Epithelial cell of esophagus (primary cell): ENCODE measurements at regions not wholly inside any gene's neighbourhood (a gene's known extent, or its start where the extent isn't known, plus 50 kb on each side); places are given as distances from the start of the nearest gene placed in this dataset.

ENCODE experiments used
- DNase-seq: peaks from one replicate; pipeline ENCODE4 v3.0.0; 2010; ENCODE audit warnings: low read depth
- H3K4me3 ChIP-seq: 2 replicates; pipeline ENCODE4 v1.5.1; 2011; ENCODE audit warnings: mild to moderate bottlenecking, low read length, control low read depth
- TF ChIP-seq, protein P1 (sequence below): IDR thresholded peaks from 2 replicates; pipeline ENCODE4 v1.5.1; 2011; ENCODE audit warnings: low read depth, mild to moderate bottlenecking, low read length, control low read depth, inconsistent platforms; ENCODE audit not compliant: insufficient read depth; ENCODE audit errors: missing control alignments

- H3K4me3 ChIP-seq: no peak overlapping the region
- TF ChIP-seq, protein P1, sequence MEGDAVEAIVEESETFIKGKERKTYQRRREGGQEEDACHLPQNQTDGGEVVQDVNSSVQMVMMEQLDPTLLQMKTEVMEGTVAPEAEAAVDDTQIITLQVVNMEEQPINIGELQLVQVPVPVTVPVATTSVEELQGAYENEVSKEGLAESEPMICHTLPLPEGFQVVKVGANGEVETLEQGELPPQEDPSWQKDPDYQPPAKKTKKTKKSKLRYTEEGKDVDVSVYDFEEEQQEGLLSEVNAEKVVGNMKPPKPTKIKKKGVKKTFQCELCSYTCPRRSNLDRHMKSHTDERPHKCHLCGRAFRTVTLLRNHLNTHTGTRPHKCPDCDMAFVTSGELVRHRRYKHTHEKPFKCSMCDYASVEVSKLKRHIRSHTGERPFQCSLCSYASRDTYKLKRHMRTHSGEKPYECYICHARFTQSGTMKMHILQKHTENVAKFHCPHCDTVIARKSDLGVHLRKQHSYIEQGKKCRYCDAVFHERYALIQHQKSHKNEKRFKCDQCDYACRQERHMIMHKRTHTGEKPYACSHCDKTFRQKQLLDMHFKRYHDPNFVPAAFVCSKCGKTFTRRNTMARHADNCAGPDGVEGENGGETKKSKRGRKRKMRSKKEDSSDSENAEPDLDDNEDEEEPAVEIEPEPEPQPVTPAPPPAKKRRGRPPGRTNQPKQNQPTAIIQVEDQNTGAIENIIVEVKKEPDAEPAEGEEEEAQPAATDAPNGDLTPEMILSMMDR: no peak
Observed at GRCh38 chr7:96784597-96784996, 75.0 kb upstream of the SEM1 start.

GRCh38 chr7:96786261-96786997 lies 76.8 kb upstream of the SEM1 start:
- H3K4me3 ChIP-seq: no peak overlapping the region
- TF ChIP-seq, protein P1: no peak
- peak; percentile 44 for DNase-seq

More at GRCh38 chr7:96784597-96784996, 75.0 kb upstream of the SEM1 start:
- DNase-seq: no peak

DNA sequence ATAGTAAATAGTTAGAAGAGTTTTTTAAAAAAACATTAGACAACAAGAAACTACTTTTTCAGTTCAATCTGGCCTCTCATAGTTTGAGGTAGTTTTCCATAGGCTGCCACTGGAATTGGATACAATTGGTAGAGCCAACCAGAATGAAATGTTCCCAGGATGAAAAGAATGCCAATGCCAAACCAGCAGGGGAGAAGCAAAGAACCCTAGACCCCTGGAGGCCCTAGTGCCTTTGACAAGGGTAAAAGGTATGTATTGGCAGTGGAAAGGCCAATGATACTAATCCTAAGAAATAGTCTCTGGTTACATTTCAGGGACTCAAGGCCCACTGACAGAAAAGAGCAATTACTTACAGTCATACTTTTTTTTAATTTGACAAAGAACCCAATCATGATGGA lies 77.4 kb upstream of the SEM1 start:
- no peak for DNase-seq
- TF ChIP-seq, protein P1: no peak
- no peak overlapping the region for H3K4me3 ChIP-seq

GRCh38 chr7:96789914-96790313 lies 80.3 kb upstream of the SEM1 start:
- TF ChIP-seq, protein P1: no peak
- DNase-seq: peak; percentile 64
- H3K4me3 ChIP-seq: no peak overlapping the region

DNA sequence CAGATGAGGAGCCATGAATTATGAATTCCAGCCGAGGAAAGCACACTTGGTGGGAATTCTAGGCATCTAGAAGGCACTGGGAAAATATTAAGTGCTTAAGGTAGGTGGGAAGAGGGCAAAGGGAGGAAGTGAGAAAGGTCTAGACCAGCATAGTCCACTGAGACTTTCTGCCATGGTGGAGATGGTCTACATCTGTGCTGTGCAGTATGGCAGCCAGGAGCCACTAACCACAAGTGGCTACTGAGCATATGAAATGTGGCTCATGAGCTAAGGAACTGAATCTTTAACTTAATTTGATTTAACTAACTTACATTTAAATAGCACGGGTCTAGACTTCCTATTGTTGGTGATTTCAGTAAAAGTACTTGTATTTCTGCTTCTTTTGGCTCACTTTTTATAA lies 82.5 kb upstream of the SEM1 start:
- TF ChIP-seq, protein P1: no peak
- no peak for DNase-seq

DNA sequence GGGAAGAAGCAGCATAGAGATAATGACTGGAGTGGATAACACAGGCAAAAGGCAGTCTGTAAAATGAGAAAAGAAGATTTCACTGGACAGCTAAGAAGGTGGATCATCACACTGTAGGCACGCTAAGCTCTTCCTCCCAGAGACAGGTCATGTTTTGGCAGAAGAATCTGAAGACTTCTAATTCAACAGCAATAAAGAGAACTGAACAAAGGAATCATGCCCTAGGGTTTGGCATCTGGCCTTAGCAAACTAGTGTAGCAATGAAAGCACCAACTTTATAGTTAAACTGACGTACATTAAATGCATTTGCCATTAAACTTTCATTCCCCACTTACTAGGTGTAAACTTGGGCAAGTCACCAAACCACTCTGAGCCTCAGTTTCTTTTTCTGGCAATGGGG lies 84.4 kb upstream of the SEM1 start:
- DNase-seq: peak; percentile 35
- TF ChIP-seq, protein P1: no peak
- no peak overlapping the region for H3K4me3 ChIP-seq

More for the DNA sequence above, 82.5 kb upstream of the SEM1 start:
- no peak overlapping the region for H3K4me3 ChIP-seq

DNA sequence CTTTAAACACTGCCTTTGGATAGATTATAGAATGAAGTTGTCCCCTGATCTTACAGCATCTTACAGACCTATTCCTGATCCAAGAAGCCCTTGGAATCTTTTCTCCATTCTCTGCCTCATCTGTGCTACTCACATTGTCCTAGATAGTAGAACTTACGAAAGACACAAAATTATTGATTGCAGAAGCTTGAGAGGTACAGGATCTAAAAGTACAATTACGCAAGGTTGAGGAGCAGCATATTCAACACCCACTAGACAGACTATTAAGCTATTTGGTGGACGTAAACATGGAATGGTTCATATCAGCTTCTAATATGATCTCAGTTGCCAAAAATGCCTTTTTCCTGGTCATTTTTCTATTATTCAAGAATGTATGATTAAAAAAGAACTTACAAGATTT lies 90.5 kb upstream of the SEM1 start:
- TF ChIP-seq, protein P1: no peak
- H3K4me3 ChIP-seq: no peak overlapping the region
- DNase-seq: no peak
